NT2/D1 (cell line): ENCODE measurements at regions not wholly inside any gene's neighbourhood (a gene's known extent, or its start where the extent isn't known, plus 50 kb on each side); places are given as distances from the start of the nearest gene placed in this dataset.

ENCODE experiments used
- SUZ12 ChIP-seq: IDR thresholded peaks from 2 replicates; pipeline ENCODE4 v1.6.1; 2011; ENCODE audit not compliant: insufficient read length, insufficient read depth; ENCODE audit errors: extremely low read depth
- YY1 ChIP-seq: IDR thresholded peaks from 2 replicates; pipeline ENCODE4 v1.6.1; 2011; ENCODE audit not compliant: insufficient read length, insufficient read depth
- ZNF274 ChIP-seq: IDR thresholded peaks from 2 replicates; pipeline ENCODE4 v1.6.1; 2011; ENCODE audit warnings: mild to moderate bottlenecking, low read depth, low read length

DNA sequence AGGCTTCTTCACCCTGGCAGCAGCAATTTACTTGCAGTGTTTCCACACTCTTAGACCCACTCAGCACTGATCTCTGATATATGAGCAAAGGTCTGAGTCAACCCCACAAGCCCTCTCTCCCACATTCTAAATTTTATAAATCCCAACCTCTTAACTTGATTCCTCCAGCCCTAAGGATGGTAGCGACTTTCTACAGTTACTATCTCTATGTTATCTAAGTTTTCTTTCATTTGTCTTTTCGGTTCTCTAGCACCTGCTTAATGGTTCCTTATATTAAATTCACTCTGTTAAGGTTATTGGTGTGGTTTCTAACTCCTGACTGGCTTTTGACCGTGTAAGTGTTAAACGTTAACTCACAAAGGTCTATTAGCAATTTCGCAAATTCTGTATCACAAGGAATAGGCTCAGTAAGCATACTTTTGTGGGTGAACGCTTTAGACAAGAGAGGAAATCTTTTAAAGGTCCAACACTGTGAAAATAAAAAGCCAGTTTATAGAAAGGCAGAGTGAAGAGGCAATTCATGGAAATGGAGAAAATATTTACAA is 99.3 kb downstream of the DLEU7 start:
- no peak for TF ChIP-seq ZNF274
- no peak for TF ChIP-seq YY1
- TF ChIP-seq SUZ12: no peak
